Spleen (tissue), 11 donors: ENCODE measurements at regions not wholly inside any gene's neighbourhood (a gene's known extent, or its start where the extent isn't known, plus 50 kb on each side); places are given as distances from the start of the nearest gene placed in this dataset.

Experiments used
- DNase-seq: peaks from one replicate; pipeline ENCODE4 v3.0.0-alpha.2; 2020
- H3K27ac ChIP-seq, 8 donors: fragments of 200-600 bp; sonication (generic) in 7 of 8; 1 replicate in 4 of 8; 2 replicates in 4 of 8; pipeline versions ENCODE4 v1.5.0 to v1.8.0; 2016 to 2021; ENCODE audit warnings: inconsistent platforms in 4 of 8, mild to moderate bottlenecking in 4 of 8, moderate library complexity in 1 of 8
- H3K27me3 ChIP-seq, 7 donors: fragments of 200-600 bp; sonication (generic) in 6 of 7; replicated peaks in 1 of 7; 1 replicate in 4 of 7; 2 replicates in 3 of 7; pipeline versions ENCODE4 v1.5.0 to v1.8.0; 2016 to 2021; ENCODE audit warnings: inconsistent platforms in 3 of 7, mild to moderate bottlenecking in 1 of 7
- H3K36me3 ChIP-seq, 6 donors: fragments of 200-600 bp; sonication (generic) in 5 of 6; 1 replicate in 4 of 6; 2 replicates in 2 of 6; pipeline versions ENCODE4 v1.5.0 to v1.8.0; 2016 to 2021; ENCODE audit warnings: inconsistent platforms in 2 of 6
- H3K4me1 ChIP-seq, 6 donors: fragments of 200-600 bp; sonication (generic) in 5 of 6; 1 replicate in 3 of 6; 2 replicates in 3 of 6; pipeline versions ENCODE4 v1.5.0 to v1.8.0; 2016 to 2021; ENCODE audit warnings: inconsistent platforms in 3 of 6
- H3K4me3 ChIP-seq, 8 donors: fragments of 200-600 bp; sonication (generic) in 7 of 8; 1 replicate in 4 of 8; 2 replicates in 4 of 8; pipeline versions ENCODE4 v1.5.0 to v1.8.0; 2016 to 2021; ENCODE audit warnings: inconsistent platforms in 4 of 8, mild to moderate bottlenecking in 4 of 8, moderate library complexity in 2 of 8
- H3K9me3 ChIP-seq, 8 donors: fragments of 200-600 bp; sonication (generic) in 7 of 8; 1 replicate in 4 of 8; 2 replicates in 4 of 8; pipeline versions ENCODE4 v1.5.0 to v1.8.0; 2016 to 2021; ENCODE audit warnings: inconsistent platforms in 4 of 8
- POLR2A ChIP-seq, 3 donors: fragments of 450-650 bp; IDR thresholded peaks; one replicate each; pipeline ENCODE4 v1.5.1; 2017; ENCODE audit warnings: antibody characterized with exemption in 3 of 3, mild to moderate bottlenecking in 1 of 3
- POLR2AphosphoS5 ChIP-seq, 3 donors: sonication (generic); formaldehyde crosslinking; IDR thresholded peaks; one replicate each; pipeline ENCODE4 v1.5.1; 2017; ENCODE audit warnings: antibody characterized with exemption in 3 of 3
- WGBS, 5 donors: extraction: QIAGEN DNeasy Blood & Tissue Kit in 3 of 5; methylation state at CpG; one replicate each; pipeline versions ENCODE4 v1.1.5 to v1.1.7; 2013 to 2018; 5-methylcytosine and 5-hydroxymethylcytosine counted together
- intact Hi-C: fragments of 100-400 bp; cut with DNase I; formaldehyde crosslinking; loops from one replicate; pipeline ENCODE4 v1.15.0; 2023; ENCODE audit warnings: low total_unique reads
- TF ChIP-seq, protein P1 (sequence below), 11 experiments: fragments of 200-600 bp in 7 of 11; fragments of 450-650 bp in 4 of 11; sonication (generic) in 4 of 11; IDR thresholded peaks in 8 of 11; conservative IDR thresholded peaks in 3 of 11; 1 replicate in 7 of 11; 2 replicates in 4 of 11; pipeline versions ENCODE4 v1.4.0 to v1.8.0; 2016 to 2021; ENCODE audit warnings: antibody characterized with exemption in 11 of 11, inconsistent platforms in 4 of 11, mild to moderate bottlenecking in 1 of 11
- donor health status: healthy with polysubstance abuse.
- donor health status: DM: no; HTN: no; CAD: no; lungs with moderate emphysema.
- donor health status: DM: no; HTN: no; CAD: no.
- donor health status: Bipolar disorder and iron deficiency.
- donor health status: healthy.
- donor health status: DM: no; HTN: no; CAD: no.
- donor health status: DM: yes; HTN: yes; CAD: no.

GRCh38 chr2:51105811-51106210 lies 73.9 kb upstream of the NRXN1 start:
- WGBS, 5 donors, result 79 to 97% (median 92%) methylated on average over 2 of the region's 2 CpGs
- Histone ChIP-seq H3K27me3 (no peaks in the 10 kb centered on the region), H3K4me1 (no peaks in the 10 kb centered on the region), H3K27ac (no peak overlapping the region), H3K4me3 (no peak overlapping the region), H3K9me3 (no peaks in the 10 kb centered on the region), H3K36me3 (no peaks in the 10 kb centered on the region)
- TF ChIP-seq POLR2AphosphoS5 (IDR thresholded peaks at IDR 0.05) (no peak), POLR2A (IDR thresholded peaks at IDR 0.05) (no peak)
- TF ChIP-seq, protein P1, sequence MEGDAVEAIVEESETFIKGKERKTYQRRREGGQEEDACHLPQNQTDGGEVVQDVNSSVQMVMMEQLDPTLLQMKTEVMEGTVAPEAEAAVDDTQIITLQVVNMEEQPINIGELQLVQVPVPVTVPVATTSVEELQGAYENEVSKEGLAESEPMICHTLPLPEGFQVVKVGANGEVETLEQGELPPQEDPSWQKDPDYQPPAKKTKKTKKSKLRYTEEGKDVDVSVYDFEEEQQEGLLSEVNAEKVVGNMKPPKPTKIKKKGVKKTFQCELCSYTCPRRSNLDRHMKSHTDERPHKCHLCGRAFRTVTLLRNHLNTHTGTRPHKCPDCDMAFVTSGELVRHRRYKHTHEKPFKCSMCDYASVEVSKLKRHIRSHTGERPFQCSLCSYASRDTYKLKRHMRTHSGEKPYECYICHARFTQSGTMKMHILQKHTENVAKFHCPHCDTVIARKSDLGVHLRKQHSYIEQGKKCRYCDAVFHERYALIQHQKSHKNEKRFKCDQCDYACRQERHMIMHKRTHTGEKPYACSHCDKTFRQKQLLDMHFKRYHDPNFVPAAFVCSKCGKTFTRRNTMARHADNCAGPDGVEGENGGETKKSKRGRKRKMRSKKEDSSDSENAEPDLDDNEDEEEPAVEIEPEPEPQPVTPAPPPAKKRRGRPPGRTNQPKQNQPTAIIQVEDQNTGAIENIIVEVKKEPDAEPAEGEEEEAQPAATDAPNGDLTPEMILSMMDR (IDR thresholded peaks at IDR 0.05 in 8 of 11, conservative IDR thresholded peaks at IDR 0.05 in 3 of 11), result no peak
- DNase-seq, result no peak
- intact Hi-C loops, result no loop called here

DNA sequence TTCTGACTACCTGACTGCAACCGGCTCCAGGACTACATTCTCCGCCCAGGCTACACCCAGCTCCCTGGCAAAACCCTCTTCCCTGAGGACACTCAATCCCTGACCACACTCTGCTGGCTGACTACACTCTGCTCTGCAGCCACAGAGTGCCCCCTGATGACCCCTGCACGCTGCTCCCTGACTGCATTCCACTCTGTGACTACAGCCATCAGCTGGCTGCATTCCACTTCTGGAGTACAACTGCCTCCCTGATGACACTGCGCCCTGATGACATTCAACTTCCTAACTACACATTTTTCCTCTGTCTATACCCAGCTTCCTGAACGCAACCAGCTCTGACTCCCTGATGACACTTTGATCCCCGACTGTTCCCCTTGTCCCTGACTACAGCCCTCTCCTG lies 71.3 kb upstream of the NRXN1 start:
- Histone ChIP-seq H3K36me3 (no peaks in the 10 kb centered on the region), H3K27ac (no peak overlapping the region), H3K4me1 (no peaks in the 10 kb centered on the region), H3K27me3 (no peaks in the 10 kb centered on the region), H3K9me3 (no peaks in the 10 kb centered on the region), H3K4me3 (no peak overlapping the region)
- WGBS, 5 donors, result 27 to 37% (median 30%) methylated on average over 6 of the region's 6 CpGs
- peak; percentile 68 for DNase-seq
- intact Hi-C loops, result no loop called here
- TF ChIP-seq, protein P1 (IDR thresholded peaks at IDR 0.05 in 8 of 11, conservative IDR thresholded peaks at IDR 0.05 in 3 of 11), result no peak
- TF ChIP-seq POLR2AphosphoS5 (IDR thresholded peaks at IDR 0.05), result no peak
- no peak for TF ChIP-seq POLR2A (IDR thresholded peaks at IDR 0.05)

DNA sequence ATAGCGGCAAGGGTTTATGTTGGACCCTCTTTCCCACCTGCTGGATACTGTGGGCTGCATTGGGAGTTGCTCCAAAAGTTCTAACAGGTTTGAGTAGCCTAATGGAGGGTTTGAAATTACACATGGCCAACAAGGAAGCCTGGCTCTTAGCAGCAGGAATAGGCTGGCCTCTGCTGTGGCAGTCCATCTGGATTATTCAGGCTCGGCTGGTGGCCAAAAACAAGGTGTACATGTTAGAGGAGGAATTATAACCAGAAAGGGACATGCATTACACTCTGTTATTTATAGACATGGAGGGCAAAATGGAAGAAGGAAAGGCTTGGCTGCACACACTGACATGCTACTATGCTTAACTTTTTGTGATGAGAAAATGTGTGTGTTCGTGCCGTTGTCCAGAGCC lies 61.1 kb upstream of the NRXN1 start:
- 79 to 90% (median 86%) methylated on average over 4 of the region's 4 CpGs for WGBS, 5 donors
- no peak for DNase-seq
- intact Hi-C loops, result no loop called here
- Histone ChIP-seq H3K4me3 (no peak overlapping the region), H3K36me3 (no peaks in the 10 kb centered on the region), H3K9me3 (no peaks in the 10 kb centered on the region), H3K27me3 (no peaks in the 10 kb centered on the region), H3K4me1 (no peaks in the 10 kb centered on the region), H3K27ac (no peak overlapping the region)
- TF ChIP-seq POLR2A (IDR thresholded peaks at IDR 0.05) (no peak), POLR2AphosphoS5 (IDR thresholded peaks at IDR 0.05) (no peak)
- TF ChIP-seq, protein P1 (IDR thresholded peaks at IDR 0.05 in 8 of 11, conservative IDR thresholded peaks at IDR 0.05 in 3 of 11), result no peak

GRCh38 chr2:51085420-51086068 lies 53.6 kb upstream of the NRXN1 start:
- Histone ChIP-seq H3K4me1 (no peaks in the 10 kb centered on the region), H3K27me3 (no peaks in the 10 kb centered on the region), H3K27ac (no peak overlapping the region), H3K9me3 (no peaks in the 10 kb centered on the region), H3K4me3 (no peak overlapping the region), H3K36me3 (no peaks in the 10 kb centered on the region)
- WGBS, 5 donors, result 87 to 92% (median 88%) methylated on average over 3 of the region's 3 CpGs
- DNase-seq, result no peak
- TF ChIP-seq POLR2A (IDR thresholded peaks at IDR 0.05) (no peak), POLR2AphosphoS5 (IDR thresholded peaks at IDR 0.05) (no peak)
- TF ChIP-seq, protein P1 (IDR thresholded peaks at IDR 0.05 in 8 of 11, conservative IDR thresholded peaks at IDR 0.05 in 3 of 11), result no peak
- intact Hi-C loops, result no loop called here
